Stromal cell of bone marrow (primary cell): ENCODE measurements at regions not wholly inside any gene's neighbourhood (a gene's known extent, or its start where the extent isn't known, plus 50 kb on each side); places are given as distances from the start of the nearest gene placed in this dataset.
"Not testable (repeated sequence)": the region's sequence is repeated elsewhere in the genome, so short reads cannot be mapped to it uniquely, and the experiment has no call there.

ENCODE experiments used
- DNase-seq: peaks from one replicate; pipeline ENCODE4 v3.0.0-alpha.2; 2012; ENCODE audit warnings: low read depth

- DNase-seq: no peak
Observed at GRCh38 chr12:89062996-89063395, 289.3 kb downstream of the DUSP6 start.

GRCh38 chr12:89059721-89060541, 292.4 kb downstream of the DUSP6 start:
- no peak for DNase-seq

- DNase-seq: no peak
Observed at GRCh38 chr12:89059056-89059455, 293.2 kb downstream of the DUSP6 start.

GRCh38 chr12:89058402-89058801, 293.9 kb downstream of the DUSP6 start:
- DNase-seq: no peak

- not testable (repeated sequence) for DNase-seq
Observed at GRCh38 chr12:89053817-89054216, 298.5 kb downstream of the DUSP6 start.

GRCh38 chr12:89051065-89051677, 301.1 kb downstream of the DUSP6 start:
- peak; percentile 63 for DNase-seq

- no peak for DNase-seq
Observed at GRCh38 chr12:89047856-89048418, 304.4 kb downstream of the DUSP6 start.

GRCh38 chr12:89041078-89041477, 311.2 kb downstream of the DUSP6 start:
- DNase-seq: no peak

- DNase-seq: peak; percentile 10
Observed at GRCh38 chr12:89040146-89040964, 311.9 kb downstream of the DUSP6 start.

GRCh38 chr12:89038831-89039512, 313.3 kb downstream of the DUSP6 start:
- DNase-seq: no peak

GRCh38 chr12:89033062-89033461, 319.2 kb downstream of the DUSP6 start:
- DNase-seq: no peak

GRCh38 chr12:89029961-89030360, 322.3 kb downstream of the DUSP6 start:
- no peak for DNase-seq

GRCh38 chr12:89024580-89024979, 327.7 kb downstream of the DUSP6 start:
- DNase-seq: no peak

GRCh38 chr12:89023936-89024335, 328.4 kb downstream of the DUSP6 start:
- no peak for DNase-seq

GRCh38 chr12:89020689-89021088, 331.6 kb downstream of the DUSP6 start:
- no peak for DNase-seq

- DNase-seq: no peak
Observed at GRCh38 chr12:89020121-89020480, 332.2 kb downstream of the DUSP6 start.

- peak; percentile 79 for DNase-seq
Observed at GRCh38 chr12:89019439-89020120, 332.7 kb downstream of the DUSP6 start.

GRCh38 chr12:89016970-89017778, 335.1 kb downstream of the DUSP6 start:
- peak; percentile 63 for DNase-seq

- DNase-seq: no peak
Observed at GRCh38 chr12:89015419-89015818, 336.9 kb downstream of the DUSP6 start.

GRCh38 chr12:88998421-88998820, 353.9 kb downstream of the DUSP6 start:
- peak; percentile 18 for DNase-seq
